GM12875 (cell line): ENCODE measurements at regions not wholly inside any gene's neighbourhood (a gene's known extent, or its start where the extent isn't known, plus 50 kb on each side); places are given as distances from the start of the nearest gene placed in this dataset.

ENCODE experiments used
- H3K4me3 ChIP-seq: one replicate; pipeline ENCODE4 v1.5.1; 2011; ENCODE audit warnings: low read depth, low read length, control low read depth
- CTCF ChIP-seq: IDR thresholded peaks from 2 replicates; pipeline ENCODE4 v1.5.1; 2011; ENCODE audit warnings: low read depth, mild to moderate bottlenecking, control low read depth, inconsistent platforms, low read length, moderate library complexity, borderline replicate concordance; ENCODE audit not compliant: insufficient read depth

GRCh38 chr17:5883775-5884665 is 186.2 kb upstream of the WSCD1 start:
- no peak for TF ChIP-seq CTCF
- H3K4me3 ChIP-seq = no peak overlapping the region

- TF ChIP-seq CTCF = no peak
- H3K4me3 ChIP-seq = no peak overlapping the region
These were observed 184.8 kb upstream of the WSCD1 start for GRCh38 chr17:5885336-5885735.

- TF ChIP-seq CTCF = no peak
These were observed 181.4 kb upstream of the WSCD1 start for GRCh38 chr17:5888811-5889210.

GRCh38 chr17:5892921-5893675 is 177.1 kb upstream of the WSCD1 start:
- no peak for TF ChIP-seq CTCF
- H3K4me3 ChIP-seq = no peak overlapping the region

More at GRCh38 chr17:5888811-5889210, 181.4 kb upstream of the WSCD1 start:
- H3K4me3 ChIP-seq = no peak overlapping the region

GRCh38 chr17:5893741-5894140 is 176.4 kb upstream of the WSCD1 start:
- no peak for TF ChIP-seq CTCF
- H3K4me3 ChIP-seq = no peak overlapping the region

- TF ChIP-seq CTCF = no peak
- H3K4me3 ChIP-seq = no peak overlapping the region
These were observed 174.9 kb upstream of the WSCD1 start for GRCh38 chr17:5895276-5895675.
